B cell (primary cell): ENCODE measurements at regions not wholly inside any gene's neighbourhood (a gene's known extent, or its start where the extent isn't known, plus 50 kb on each side); places are given as distances from the start of the nearest gene placed in this dataset.

ENCODE experiments used
- ATAC-seq: fragments of 200-7000 bp; cut with Tn5 transposase; one replicate; pipeline ENCODE4 v1.10.0; 2021; ENCODE audit warnings: low read depth, mild to moderate bottlenecking, moderate number of reproducible peaks, moderate library complexity
- CTCF ChIA-PET: fragments of 350-600 bp; sonication (Branson Sonifier 250); formaldehyde crosslinking; loops from one replicate; lab custom pipeline; 2021; ENCODE audit warnings: antibody characterized with exemption, inconsistent platforms; lab: Charles Lee
- POLR2A ChIA-PET: fragments of 350-600 bp; sonication (Branson Sonifier 250); formaldehyde crosslinking; loops from one replicate; lab custom pipeline; 2021; ENCODE audit warnings: antibody characterized with exemption; lab: Charles Lee
- DNase-seq: peaks from one replicate; pipeline ENCODE4 v3.0.0; 2013
- H2AFZ ChIP-seq: 2 replicates; pipeline ENCODE4 v1.6.1; 2012; ENCODE audit warnings: mild to moderate bottlenecking, low read depth, low read length; ENCODE audit not compliant: insufficient read depth, poor library complexity, severe bottlenecking
- H3K27ac ChIP-seq, 2 donors: 1 replicate in 1 of 2; 2 replicates in 1 of 2; pipeline ENCODE4 v1.5.1; 2012 to 2013; ENCODE audit warnings: low read length in 2 of 2, mild to moderate bottlenecking in 2 of 2, moderate library complexity in 1 of 2
- H3K27me3 ChIP-seq, 4 experiments: fragments of 200-600 bp in 1 of 4; sonication (generic) in 1 of 4; replicated peaks in 1 of 4; 1 replicate in 2 of 4; 2 replicates in 2 of 4; pipeline versions ENCODE4 v1.6.1 to v1.7.0; 2013 to 2016; ENCODE audit warnings: low read length in 3 of 4, mild to moderate bottlenecking in 2 of 4, mixed read lengths in 1 of 4, moderate library complexity in 1 of 4; ENCODE audit not compliant: insufficient read depth in 4 of 4, control insufficient read depth in 3 of 4; ENCODE audit errors: control extremely low read depth in 1 of 4
- H3K36me3 ChIP-seq, 2 experiments: replicated peaks in 1 of 2; 1 replicate in 1 of 2; 2 replicates in 1 of 2; pipeline versions ENCODE4 v1.6.1 to v1.7.1; 2013; ENCODE audit warnings: low read length in 1 of 2; ENCODE audit not compliant: insufficient read depth in 2 of 2, control insufficient read depth in 1 of 2; ENCODE audit errors: control extremely low read depth in 1 of 2, extremely low read depth in 1 of 2
- H3K4me1 ChIP-seq, 2 donors: fragments of 200-600 bp in 1 of 2; sonication (generic) in 1 of 2; 1 replicate in 1 of 2; 2 replicates in 1 of 2; pipeline versions ENCODE4 v1.5.1 to v1.6.1; 2013 to 2017; ENCODE audit warnings: low read length in 2 of 2; ENCODE audit not compliant: control insufficient read depth in 2 of 2, insufficient read depth in 2 of 2
- H3K4me2 ChIP-seq: replicated peaks from 2 replicates; pipeline ENCODE3; 2012; ENCODE audit warnings: mild to moderate bottlenecking, low read depth, low read length; ENCODE audit not compliant: poor library complexity, severe bottlenecking
- H3K4me3 ChIP-seq, 5 experiments: fragments of 200-600 bp in 1 of 5; sonication (generic) in 1 of 5; 1 replicate in 3 of 5; 2 replicates in 2 of 5; pipeline versions ENCODE4 v1.5.1 to v1.7.0; 2011 to 2016; ENCODE audit warnings: low read length in 4 of 5, mild to moderate bottlenecking in 4 of 5, low read depth in 2 of 5, control low read depth in 1 of 5, moderate library complexity in 1 of 5; ENCODE audit not compliant: insufficient read depth in 1 of 5; ENCODE audit errors: control extremely low read depth in 1 of 5, extremely low read depth in 1 of 5
- H3K79me2 ChIP-seq: fragments of 200-600 bp; sonication (generic); one replicate; pipeline ENCODE4 v1.6.0; 2016; ENCODE audit warnings: low read length; ENCODE audit not compliant: control insufficient read depth, insufficient read depth
- H3K9ac ChIP-seq: fragments of 200-600 bp; sonication (generic); 2 replicates; pipeline ENCODE4 v1.6.1; 2017; ENCODE audit warnings: mild to moderate bottlenecking, low read length, moderate library complexity
- H3K9me3 ChIP-seq, 3 donors: one replicate each; pipeline versions ENCODE4 v1.6.1 to v1.7.1; 2013; ENCODE audit warnings: low read length in 2 of 3; ENCODE audit not compliant: control insufficient read depth in 2 of 3, insufficient read depth in 1 of 3; ENCODE audit errors: control extremely low read depth in 1 of 3
- H4K20me1 ChIP-seq: 2 replicates; pipeline ENCODE4 v1.6.0; 2012; ENCODE audit warnings: mild to moderate bottlenecking, low read length; ENCODE audit not compliant: insufficient read depth, control insufficient read depth, poor library complexity, severe bottlenecking
- H3K27ac Mint-ChIP-seq: one replicate; pipeline ENCODE4 v1.8.0; 2021; ENCODE audit warnings: mixed read lengths
- H3K27me3 Mint-ChIP-seq: one replicate; pipeline ENCODE4 v1.8.0; 2021; ENCODE audit warnings: mixed read lengths
- H3K4me1 Mint-ChIP-seq: one replicate; pipeline ENCODE4 v1.8.0; 2021; ENCODE audit warnings: mixed read lengths
- H3K4me3 Mint-ChIP-seq: one replicate; pipeline ENCODE4 v1.8.0; 2021; ENCODE audit warnings: mixed read lengths
- H3K9me3 Mint-ChIP-seq: one replicate; pipeline ENCODE4 v1.8.0; 2022; ENCODE audit warnings: mixed read lengths; ENCODE audit not compliant: insufficient read depth
- CTCF ChIP-seq: fragments of 200-600 bp; IDR thresholded peaks from one replicate; pipeline ENCODE4 v1.8.0; 2022; ENCODE audit warnings: antibody characterized with exemption, mild to moderate bottlenecking
- EZH2 ChIP-seq: IDR thresholded peaks from 2 replicates; pipeline ENCODE4 v1.6.1; 2012; ENCODE audit warnings: borderline replicate concordance, low read depth, mild to moderate bottlenecking, moderate library complexity, low read length; ENCODE audit not compliant: insufficient read depth, poor library complexity, severe bottlenecking
- WGBS: methylation state at CpG from one replicate; pipeline ENCODE4 v1.1.5; 2013; ENCODE audit warnings: missing lambda C conversion rate; ENCODE audit not compliant: insufficient coverage; 5-methylcytosine and 5-hydroxymethylcytosine counted together
- intact Hi-C: fragments of 100-400 bp; cut with micrococcal nuclease; formaldehyde crosslinking; loops from one replicate; pipeline ENCODE4 v1.10.0; 2022

- Mint-ChIP-seq H3K27me3 (peaks cover 4% of the 10 kb centered on the region), H3K4me1 (no peaks in the 10 kb centered on the region), H3K4me3 (no peak overlapping the region), H3K27ac (no peak overlapping the region), H3K9me3 (no peaks in the 10 kb centered on the region)
- Histone ChIP-seq H4K20me1 (no peaks in the 10 kb centered on the region), H3K27me3 (no peaks in the 10 kb centered on the region), H3K4me1 (no peaks in the 10 kb centered on the region), H3K36me3 (no peaks in the 10 kb centered on the region), H3K27ac (no peak overlapping the region), H3K9me3 (peaks cover 0 to 5% (median 0%) of the 10 kb centered on the region in 3 donors), H3K79me2 (no peaks in the 10 kb centered on the region), H2AFZ (no peak overlapping the region), H3K9ac (no peak overlapping the region), H3K4me3 (no peak overlapping the region), H3K4me2 (no peak overlapping the region)
- ChIA-PET CTCF (interaction anchor here (1.4 kb wide), 1 partner anchor 13 kb away, joined by 3 read pairs; no protein-coding TSS in a partner anchor), POLR2A (no interaction called here)
- TF ChIP-seq CTCF (no peak), EZH2 (no peak)
- ATAC-seq: no peak
- WGBS: 95% methylated on average over 2 of the region's 4 CpGs
- no peak for DNase-seq
- intact Hi-C loops: no loop called here
Measured at GRCh38 chr3:23000371-23000770, 202.8 kb upstream of the UBE2E2 start.

- Histone ChIP-seq H3K9me3 (peaks cover 0 to 5% (median 0%) of the 10 kb centered on the region in 3 donors), H3K27me3 (no peaks in the 10 kb centered on the region), H3K36me3 (no peaks in the 10 kb centered on the region), H3K4me1 (no peaks in the 10 kb centered on the region), H3K27ac (no peak overlapping the region), H2AFZ (no peak overlapping the region), H4K20me1 (no peaks in the 10 kb centered on the region), H3K9ac (no peak overlapping the region), H3K4me3 (no peak overlapping the region), H3K4me2 (no peak overlapping the region), H3K79me2 (no peaks in the 10 kb centered on the region)
- CTCF ChIA-PET: no interaction called here
- no peak for DNase-seq
- intact Hi-C loops: no loop called here
- POLR2A ChIA-PET: no interaction called here
- Mint-ChIP-seq H3K27ac (no peak overlapping the region), H3K9me3 (no peaks in the 10 kb centered on the region), H3K4me3 (no peak overlapping the region), H3K4me1 (no peaks in the 10 kb centered on the region), H3K27me3 (no peaks in the 10 kb centered on the region)
- ATAC-seq: no peak
- TF ChIP-seq CTCF: no peak
- TF ChIP-seq EZH2: no peak
- no CpG with 5 or more reads among the region's 1 CpG for WGBS
Measured at GRCh38 chr3:23002151-23002550, 201.0 kb upstream of the UBE2E2 start.
